ENCODE measurements at regions not wholly inside any gene's neighbourhood (a gene's known extent, or its start where the extent isn't known, plus 50 kb on each side); places are given as distances from the start of the nearest gene placed in this dataset.

- Histone ChIP-seq H3K4me2 (ENCODE audit: insufficient read depth, low read length) (no peak overlapping the region), H3K79me2 (ENCODE audit: control insufficient read depth, insufficient read depth, low read length) (no peaks in the 10 kb centered on the region), H3K4me3 (replicated peaks in 1 of 3; ENCODE audit: insufficient read depth in 1 of 3, low read depth in 1 of 3, low read length in 3 of 3) (no peak overlapping the region), H4K20me1 (replicated peaks; ENCODE audit: control insufficient read depth, extremely low read depth, insufficient read depth, low read length) (no peaks in the 10 kb centered on the region), H3K9me3 (replicated peaks; ENCODE audit: control insufficient read depth, insufficient read depth, low read length) (no peaks in the 10 kb centered on the region), H3K9ac (replicated peaks; ENCODE audit: extremely low read depth, insufficient read depth, low read length) (no peak overlapping the region), H3K4me1 (ENCODE audit: control insufficient read depth, extremely low read depth, insufficient read depth, low read length) (no peaks in the 10 kb centered on the region), H3K9me1 (replicated peaks; ENCODE audit: control insufficient read depth, extremely low read depth, insufficient read depth, low read length) (no peaks in the 10 kb centered on the region), H3K27me3 (ENCODE audit: control insufficient read depth in 2 of 2, insufficient read depth in 2 of 2, low read length in 2 of 2) (no peaks in the 10 kb centered on the region), H3K36me3 (ENCODE audit: control insufficient read depth in 2 of 2, extremely low read depth in 1 of 2, insufficient read depth in 2 of 2, low read length in 2 of 2) (no peaks in the 10 kb centered on the region), H2AFZ (ENCODE audit: low read depth, low read length) (no peak overlapping the region), H3K27ac (ENCODE audit: insufficient read depth, low read depth, low read length) (no peak overlapping the region)
- TF ChIP-seq, protein P1, sequence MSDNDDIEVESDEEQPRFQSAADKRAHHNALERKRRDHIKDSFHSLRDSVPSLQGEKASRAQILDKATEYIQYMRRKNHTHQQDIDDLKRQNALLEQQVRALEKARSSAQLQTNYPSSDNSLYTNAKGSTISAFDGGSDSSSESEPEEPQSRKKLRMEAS (IDR thresholded peaks at IDR 0.05; ENCODE audit: insufficient read depth, insufficient read length) = no peak
- TF ChIP-seq FOS (IDR thresholded peaks at IDR 0.05; ENCODE audit: borderline replicate concordance, insufficient read depth, low read length) = no peak
- TF ChIP-seq POLR2AphosphoS5 (IDR thresholded peaks at IDR 0.05; ENCODE audit: insufficient read depth, low read depth, low read length) = no peak
- TF ChIP-seq EZH2 (IDR thresholded peaks at IDR 0.05; ENCODE audit: borderline replicate concordance, low read depth, low read length, severe bottlenecking) = no peak
- no peak for TF ChIP-seq MYC (IDR thresholded peaks at IDR 0.05; ENCODE audit: low read depth, low read length)
- TF ChIP-seq CTCF (IDR thresholded peaks at IDR 0.05; ENCODE audit: extremely low read depth in 1 of 2, insufficient read depth in 1 of 2, low read depth in 1 of 2, low read length in 2 of 2) = no peak
- DNase-seq (ENCODE audit: low read depth, low spot score) (no peak), FAIRE-seq (no peak)
- BruUV-seq (replicated peaks) = no TSS peak
- dilution Hi-C loops (cut with MboI; ENCODE audit: extremely low pct_ligation_motif_present, low sequenced_read_pairs) = no loop called here
- ChIA-PET CTCF (no interaction called here), POLR2A (no interaction called here)
- intact Hi-C loops (cut with micrococcal nuclease) = no loop called here
Measured at GRCh38 chr18:33812186-33812585, 234.2 kb downstream of the ASXL3 start.

GRCh38 chr18:33805592-33805991, 227.6 kb downstream of the ASXL3 start:
- H3K36me3 ChIP-seq (ENCODE audit: control insufficient read depth in 2 of 2, extremely low read depth in 1 of 2, insufficient read depth in 2 of 2, low read length in 2 of 2) = no peaks in the 10 kb centered on the region
- CTCF ChIA-PET = no interaction called here
- no peak for DNase-seq (ENCODE audit: low read depth, low spot score)
- no peaks in the 10 kb centered on the region for H3K4me1 ChIP-seq (ENCODE audit: control insufficient read depth, extremely low read depth, insufficient read depth, low read length)
- no peak overlapping the region for H3K9ac ChIP-seq (replicated peaks; ENCODE audit: extremely low read depth, insufficient read depth, low read length)
- H2AFZ ChIP-seq (ENCODE audit: low read depth, low read length) = no peak overlapping the region
- BruUV-seq (replicated peaks) = no TSS peak
- H3K9me3 ChIP-seq (replicated peaks; ENCODE audit: control insufficient read depth, insufficient read depth, low read length) = no peaks in the 10 kb centered on the region
- intact Hi-C loops (cut with micrococcal nuclease) = no loop called here
- no peak overlapping the region for H3K4me3 ChIP-seq (replicated peaks in 1 of 3; ENCODE audit: insufficient read depth in 1 of 3, low read depth in 1 of 3, low read length in 3 of 3)
- TF ChIP-seq MYC (IDR thresholded peaks at IDR 0.05; ENCODE audit: low read depth, low read length) (no peak), GATA2 (IDR thresholded peaks at IDR 0.05; ENCODE audit: insufficient read depth, insufficient read length, low read depth, low read length) (no peak), JUN (IDR thresholded peaks at IDR 0.05; ENCODE audit: borderline replicate concordance, insufficient read depth, insufficient read length, low read depth) (no peak), FOS (IDR thresholded peaks at IDR 0.05; ENCODE audit: borderline replicate concordance, insufficient read depth, low read length) (no peak), CTCF (IDR thresholded peaks at IDR 0.05; ENCODE audit: extremely low read depth in 1 of 2, insufficient read depth in 1 of 2, low read depth in 1 of 2, low read length in 2 of 2) (no peak), POLR2AphosphoS5 (IDR thresholded peaks at IDR 0.05; ENCODE audit: insufficient read depth, low read depth, low read length) (no peak), EZH2 (IDR thresholded peaks at IDR 0.05; ENCODE audit: borderline replicate concordance, low read depth, low read length, severe bottlenecking) (no peak), POLR2A (IDR thresholded peaks at IDR 0.05; ENCODE audit: low read depth, low read length) (no peak)
- TF ChIP-seq, protein P1 (IDR thresholded peaks at IDR 0.05; ENCODE audit: insufficient read depth, insufficient read length) = no peak
- dilution Hi-C loops (cut with MboI; ENCODE audit: extremely low pct_ligation_motif_present, low sequenced_read_pairs) = no loop called here
- no peak overlapping the region for H3K4me2 ChIP-seq (ENCODE audit: insufficient read depth, low read length)
- no peaks in the 10 kb centered on the region for H3K27me3 ChIP-seq (ENCODE audit: control insufficient read depth in 2 of 2, insufficient read depth in 2 of 2, low read length in 2 of 2)
- POLR2A ChIA-PET = no interaction called here
- FAIRE-seq = no peak
- no peaks in the 10 kb centered on the region for H4K20me1 ChIP-seq (replicated peaks; ENCODE audit: control insufficient read depth, extremely low read depth, insufficient read depth, low read length)
- H3K79me2 ChIP-seq (ENCODE audit: control insufficient read depth, insufficient read depth, low read length) = no peaks in the 10 kb centered on the region
- no peaks in the 10 kb centered on the region for H3K9me1 ChIP-seq (replicated peaks; ENCODE audit: control insufficient read depth, extremely low read depth, insufficient read depth, low read length)
- no peak overlapping the region for H3K27ac ChIP-seq (ENCODE audit: insufficient read depth, low read depth, low read length)

Data from endothelial cell of umbilical vein (primary cell).